ENCODE measurements at regions not wholly inside any gene's neighbourhood (a gene's known extent, or its start where the extent isn't known, plus 50 kb on each side); places are given as distances from the start of the nearest gene placed in this dataset.

DNA sequence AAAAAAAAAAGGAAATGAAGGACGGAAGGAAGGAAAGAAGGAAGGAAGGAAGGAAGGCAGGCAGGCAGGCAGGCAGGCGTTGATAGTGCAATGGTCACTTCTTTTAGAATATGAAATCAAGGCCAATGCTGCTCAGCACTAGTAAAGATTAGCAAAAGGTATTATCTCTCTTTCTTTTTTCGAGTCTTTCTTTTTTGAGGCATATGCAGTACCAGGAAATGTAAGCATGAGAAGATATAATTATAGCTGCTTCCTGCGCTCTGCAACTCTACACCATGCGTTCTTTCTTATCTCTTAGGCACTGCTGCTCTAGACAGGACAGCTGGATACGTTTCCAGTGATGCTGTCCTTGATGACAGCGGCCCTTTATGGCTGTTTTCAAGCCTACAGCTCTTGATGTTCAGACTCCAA is 1512.5 kb upstream of the B3GALT2 start:
- WGBS (ENCODE audit: insufficient coverage), result 70% methylated on average over 7 of the region's 7 CpGs
- no peaks in the 10 kb centered on the region for H3K4me1 Mint-ChIP-seq

DNA sequence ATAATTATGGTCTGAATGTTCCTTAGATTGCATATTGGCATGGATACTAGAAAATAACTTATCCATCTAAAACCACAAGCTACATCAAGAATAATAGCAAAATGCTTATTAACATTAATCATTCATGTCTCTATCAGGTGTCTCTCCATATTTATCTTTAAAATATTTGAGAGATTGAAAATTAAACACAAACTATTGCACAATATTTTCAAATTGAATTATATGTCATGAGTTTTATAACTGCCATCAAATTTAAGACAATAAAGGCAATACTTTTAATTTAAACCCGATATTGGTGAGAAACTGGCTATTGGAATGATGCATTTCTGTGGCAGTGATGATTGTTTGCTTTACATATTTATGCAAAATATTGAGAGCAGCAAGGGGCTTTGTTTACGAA is 1506.8 kb upstream of the B3GALT2 start:
- DNase-seq (no peak), ATAC-seq (no peak)
- 63% methylated on average over 1 of the region's 2 CpGs for WGBS (ENCODE audit: insufficient coverage)
- H3K4me3 Mint-ChIP-seq, result no peak overlapping the region
- intact Hi-C loops (cut with micrococcal nuclease), result no loop called here
- H3K9me3 Mint-ChIP-seq, result peaks cover 6 to 8% of the 10 kb centered on the region in 2 donors
- no peak overlapping the region for H3K4me3 ChIP-seq (ENCODE audit: low read length)
- no peaks in the 10 kb centered on the region for H3K27me3 ChIP-seq (ENCODE audit: control insufficient read depth, insufficient read depth, low read length)
- H3K4me1 Mint-ChIP-seq, result no peaks in the 10 kb centered on the region
- H3K9me3 ChIP-seq (ENCODE audit: control insufficient read depth, insufficient read depth, low read length), result no peaks in the 10 kb centered on the region
- H3K27ac Mint-ChIP-seq, result no peak overlapping the region
- H3K27me3 Mint-ChIP-seq (ENCODE audit: low read depth in 2 of 2), result no peaks in the 10 kb centered on the region
- H3K36me3 Mint-ChIP-seq, result peaks cover 3% of the 10 kb centered on the region
- no peaks in the 10 kb centered on the region for H3K4me1 ChIP-seq (ENCODE audit: control insufficient read depth, insufficient read depth, low read length)
- TF ChIP-seq, protein P1, sequence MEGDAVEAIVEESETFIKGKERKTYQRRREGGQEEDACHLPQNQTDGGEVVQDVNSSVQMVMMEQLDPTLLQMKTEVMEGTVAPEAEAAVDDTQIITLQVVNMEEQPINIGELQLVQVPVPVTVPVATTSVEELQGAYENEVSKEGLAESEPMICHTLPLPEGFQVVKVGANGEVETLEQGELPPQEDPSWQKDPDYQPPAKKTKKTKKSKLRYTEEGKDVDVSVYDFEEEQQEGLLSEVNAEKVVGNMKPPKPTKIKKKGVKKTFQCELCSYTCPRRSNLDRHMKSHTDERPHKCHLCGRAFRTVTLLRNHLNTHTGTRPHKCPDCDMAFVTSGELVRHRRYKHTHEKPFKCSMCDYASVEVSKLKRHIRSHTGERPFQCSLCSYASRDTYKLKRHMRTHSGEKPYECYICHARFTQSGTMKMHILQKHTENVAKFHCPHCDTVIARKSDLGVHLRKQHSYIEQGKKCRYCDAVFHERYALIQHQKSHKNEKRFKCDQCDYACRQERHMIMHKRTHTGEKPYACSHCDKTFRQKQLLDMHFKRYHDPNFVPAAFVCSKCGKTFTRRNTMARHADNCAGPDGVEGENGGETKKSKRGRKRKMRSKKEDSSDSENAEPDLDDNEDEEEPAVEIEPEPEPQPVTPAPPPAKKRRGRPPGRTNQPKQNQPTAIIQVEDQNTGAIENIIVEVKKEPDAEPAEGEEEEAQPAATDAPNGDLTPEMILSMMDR (IDR thresholded peaks at IDR 0.05), result no peak
- no peaks in the 10 kb centered on the region for H3K36me3 ChIP-seq (ENCODE audit: control insufficient read depth, insufficient read depth, low read length)
- H3K27ac ChIP-seq (ENCODE audit: low read length), result no peak overlapping the region

More for the DNA sequence above, 1512.5 kb upstream of the B3GALT2 start:
- intact Hi-C loops (cut with micrococcal nuclease), result no loop called here
- DNase-seq, result no peak
- H3K4me1 ChIP-seq (ENCODE audit: control insufficient read depth, insufficient read depth, low read length), result no peaks in the 10 kb centered on the region
- no peak for ATAC-seq
- H3K27ac ChIP-seq (ENCODE audit: low read length), result no peak overlapping the region
- no peaks in the 10 kb centered on the region for H3K36me3 ChIP-seq (ENCODE audit: control insufficient read depth, insufficient read depth, low read length)
- peaks cover 7% of the 10 kb centered on the region for H3K36me3 Mint-ChIP-seq
- H3K9me3 ChIP-seq (ENCODE audit: control insufficient read depth, insufficient read depth, low read length), result no peaks in the 10 kb centered on the region
- no peak overlapping the region for H3K27ac Mint-ChIP-seq
- no peaks in the 10 kb centered on the region for H3K27me3 Mint-ChIP-seq (ENCODE audit: low read depth in 2 of 2)
- H3K9me3 Mint-ChIP-seq, result peaks cover 12 to 19% of the 10 kb centered on the region in 2 donors
- no peaks in the 10 kb centered on the region for H3K27me3 ChIP-seq (ENCODE audit: control insufficient read depth, insufficient read depth, low read length)
- TF ChIP-seq, protein P1 (IDR thresholded peaks at IDR 0.05), result no peak
- no peak overlapping the region for H3K4me3 Mint-ChIP-seq
- no peak overlapping the region for H3K4me3 ChIP-seq (ENCODE audit: low read length)

DNA sequence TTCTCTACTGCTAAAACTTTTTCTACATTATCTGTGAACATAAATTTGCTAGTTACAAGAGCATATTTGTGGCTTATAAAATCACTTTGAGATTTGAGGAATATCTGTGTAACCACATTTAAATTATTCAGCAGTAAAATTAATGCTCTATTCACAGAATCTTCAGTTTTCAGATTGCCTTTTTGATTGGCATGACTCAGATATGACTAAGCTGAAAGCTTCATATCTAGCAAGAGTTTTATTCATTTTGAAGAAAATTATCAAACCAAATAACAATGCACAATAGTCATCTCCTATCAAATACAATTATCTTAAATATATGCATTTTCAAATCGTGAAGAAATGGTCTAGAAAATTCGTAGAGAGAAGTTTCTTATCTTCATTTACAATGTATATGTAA is 1498.2 kb upstream of the B3GALT2 start:
- intact Hi-C loops (cut with micrococcal nuclease), result no loop called here
- DNase-seq, result no peak
- Mint-ChIP-seq H3K4me3 (no peak overlapping the region), H3K27me3 (ENCODE audit: low read depth in 2 of 2) (no peaks in the 10 kb centered on the region), H3K36me3 (no peaks in the 10 kb centered on the region), H3K27ac (no peak overlapping the region), H3K4me1 (no peaks in the 10 kb centered on the region), H3K9me3 (peaks cover 6 to 18% of the 10 kb centered on the region in 2 donors)
- TF ChIP-seq, protein P1 (IDR thresholded peaks at IDR 0.05), result no peak
- Histone ChIP-seq H3K36me3 (ENCODE audit: control insufficient read depth, insufficient read depth, low read length) (no peaks in the 10 kb centered on the region), H3K4me1 (ENCODE audit: control insufficient read depth, insufficient read depth, low read length) (no peaks in the 10 kb centered on the region), H3K9me3 (ENCODE audit: control insufficient read depth, insufficient read depth, low read length) (no peaks in the 10 kb centered on the region), H3K27me3 (ENCODE audit: control insufficient read depth, insufficient read depth, low read length) (no peaks in the 10 kb centered on the region), H3K27ac (ENCODE audit: low read length) (no peak overlapping the region), H3K4me3 (ENCODE audit: low read length) (no peak overlapping the region)
- WGBS (ENCODE audit: insufficient coverage), result no CpG with 5 or more reads among the region's 2 CpGs
- no peak for ATAC-seq

DNA sequence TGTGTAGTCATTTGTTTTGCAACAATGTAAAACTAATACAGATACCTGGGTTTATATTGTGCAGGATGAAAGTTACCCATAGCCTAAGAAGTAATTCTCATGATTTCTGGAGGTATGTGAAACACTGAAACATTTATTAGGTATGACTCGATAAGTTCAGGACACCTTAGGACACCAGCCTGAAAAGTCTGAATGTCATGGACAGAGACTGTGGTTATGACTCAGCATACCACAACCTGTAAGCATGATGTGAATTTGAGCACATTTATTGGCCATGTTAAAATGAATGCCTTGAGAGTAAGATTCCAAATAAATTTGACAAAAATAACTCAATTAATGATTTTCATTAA is 1471.7 kb upstream of the B3GALT2 start:
- H3K9me3 ChIP-seq (ENCODE audit: control insufficient read depth, insufficient read depth, low read length), result no peaks in the 10 kb centered on the region
- Mint-ChIP-seq H3K4me3 (no peak overlapping the region), H3K27ac (no peak overlapping the region), H3K9me3 (peaks cover 16 to 35% of the 10 kb centered on the region in 2 donors), H3K27me3 (ENCODE audit: low read depth in 2 of 2) (no peaks in the 10 kb centered on the region), H3K4me1 (no peaks in the 10 kb centered on the region), H3K36me3 (peaks cover 26% of the 10 kb centered on the region)
- ATAC-seq (no peak), DNase-seq (no peak)
- no peak overlapping the region for H3K27ac ChIP-seq (ENCODE audit: low read length)
- 63% methylated on average over 1 of the region's 1 CpG for WGBS (ENCODE audit: insufficient coverage)
- no peaks in the 10 kb centered on the region for H3K4me1 ChIP-seq (ENCODE audit: control insufficient read depth, insufficient read depth, low read length)
- no peaks in the 10 kb centered on the region for H3K27me3 ChIP-seq (ENCODE audit: control insufficient read depth, insufficient read depth, low read length)
- intact Hi-C loops (cut with micrococcal nuclease), result no loop called here
- H3K4me3 ChIP-seq (ENCODE audit: low read length), result no peak overlapping the region
- TF ChIP-seq, protein P1 (IDR thresholded peaks at IDR 0.05), result no peak
- H3K36me3 ChIP-seq (ENCODE audit: control insufficient read depth, insufficient read depth, low read length), result no peaks in the 10 kb centered on the region

Measured in natural killer cell (primary cell).